Activated CD8-positive, alpha-beta memory T cell treated with anti-CD3 and anti-CD28 coated beads for 48 hours (primary cell): ENCODE measurements at regions not wholly inside any gene's neighbourhood (a gene's known extent, or its start where the extent isn't known, plus 50 kb on each side); places are given as distances from the start of the nearest gene placed in this dataset.

Experiments used
- DNase-seq, 3 experiments: peaks; one replicate each; pipeline ENCODE4 v3.0.0-alpha.2; 2020; ENCODE audit warnings: low read depth in 2 of 3, low spot score in 2 of 3

GRCh38 chr6:130756824-130757223, 70.4 kb upstream of the SMLR1 start:
- DNase-seq, result no peak

GRCh38 chr6:130758813-130759212, 68.4 kb upstream of the SMLR1 start:
- no peak for DNase-seq

GRCh38 chr6:130760006-130760405, 67.2 kb upstream of the SMLR1 start:
- no peak for DNase-seq

- DNase-seq, result no peak
These were observed 65.9 kb upstream of the SMLR1 start for GRCh38 chr6:130761286-130761685.

- no peak for DNase-seq
These were observed 62.0 kb upstream of the SMLR1 start for GRCh38 chr6:130765181-130765727.

GRCh38 chr6:130766239-130767144, 60.7 kb upstream of the SMLR1 start:
- no peak for DNase-seq

- no peak for DNase-seq
These were observed 57.3 kb upstream of the SMLR1 start for GRCh38 chr6:130769861-130770260.

GRCh38 chr6:130771741-130772140, 55.5 kb upstream of the SMLR1 start:
- no peak for DNase-seq

- DNase-seq, result no peak
These were observed 53.3 kb upstream of the SMLR1 start for GRCh38 chr6:130773860-130774259.

GRCh38 chr6:130775411-130776012, 51.7 kb upstream of the SMLR1 start:
- no peak for DNase-seq

- DNase-seq, result no peak
These were observed 50.8 kb upstream of the SMLR1 start for GRCh38 chr6:130776287-130776925.
